DMS53 treated with DMSO at 0.1 percent for 48 hours (cell line): ENCODE measurements at regions not wholly inside any gene's neighbourhood (a gene's known extent, or its start where the extent isn't known, plus 50 kb on each side); places are given as distances from the start of the nearest gene placed in this dataset.
"Not testable (repeated sequence)": the region's sequence is repeated elsewhere in the genome, so short reads cannot be mapped to it uniquely, and the experiment has no call there.

Experiments
- DNase-seq: peaks from one replicate; lab custom pipeline; 2025; ENCODE audit not compliant: unreplicated experiment; lab: John Stamatoyannopoulos, UW

- DNase-seq, result no peak
These were observed 603.4 kb upstream of the CNTN5 start for GRCh38 chr11:98417256-98417755.

- no peak for DNase-seq
These were observed 596.8 kb upstream of the CNTN5 start for GRCh38 chr11:98423933-98424332.

GRCh38 chr11:98424773-98425172 is 596.0 kb upstream of the CNTN5 start:
- DNase-seq, result not testable (repeated sequence)

GRCh38 chr11:98431463-98432359 is 589.0 kb upstream of the CNTN5 start:
- DNase-seq, result no peak

- no peak for DNase-seq
These were observed 586.5 kb upstream of the CNTN5 start for GRCh38 chr11:98434296-98434695.

- no peak for DNase-seq
These were observed 567.4 kb upstream of the CNTN5 start for GRCh38 chr11:98453378-98453777.

GRCh38 chr11:98455500-98456307 is 565.0 kb upstream of the CNTN5 start:
- no peak for DNase-seq

GRCh38 chr11:98456308-98456680 is 564.5 kb upstream of the CNTN5 start:
- no peak for DNase-seq

- DNase-seq, result no peak
These were observed 525.7 kb upstream of the CNTN5 start for GRCh38 chr11:98495016-98495415.

GRCh38 chr11:98495601-98496000 is 525.1 kb upstream of the CNTN5 start:
- no peak for DNase-seq

- no peak for DNase-seq
These were observed 513.5 kb upstream of the CNTN5 start for GRCh38 chr11:98507208-98507607.

GRCh38 chr11:98512938-98513337 is 507.8 kb upstream of the CNTN5 start:
- peak; percentile 31 for DNase-seq

- DNase-seq, result no peak
These were observed 489.2 kb upstream of the CNTN5 start for GRCh38 chr11:98531576-98531975.

- DNase-seq, result no peak
These were observed 484.7 kb upstream of the CNTN5 start for GRCh38 chr11:98536023-98536422.

- not testable (repeated sequence) for DNase-seq
These were observed 482.4 kb upstream of the CNTN5 start for GRCh38 chr11:98538358-98538757.

GRCh38 chr11:98545544-98546175 is 475.1 kb upstream of the CNTN5 start:
- no peak for DNase-seq

- no peak for DNase-seq
These were observed 471.2 kb upstream of the CNTN5 start for GRCh38 chr11:98549571-98549970.

GRCh38 chr11:98559961-98560360 is 460.8 kb upstream of the CNTN5 start:
- DNase-seq, result no peak

GRCh38 chr11:98561252-98561651 is 459.5 kb upstream of the CNTN5 start:
- DNase-seq, result no peak

GRCh38 chr11:98561877-98562395 is 458.8 kb upstream of the CNTN5 start:
- DNase-seq, result no peak

GRCh38 chr11:98564233-98564632 is 456.5 kb upstream of the CNTN5 start:
- DNase-seq, result no peak
